ENCODE measurements at regions not wholly inside any gene's neighbourhood (a gene's known extent, or its start where the extent isn't known, plus 50 kb on each side); places are given as distances from the start of the nearest gene placed in this dataset.
A peak's percentile ranks its signal among the peaks of the same experiment; 100 is the strongest.
"Not testable (repeated sequence)": the region's sequence is repeated elsewhere in the genome, so short reads cannot be mapped to it uniquely, and the experiment has no call there.

DNA sequence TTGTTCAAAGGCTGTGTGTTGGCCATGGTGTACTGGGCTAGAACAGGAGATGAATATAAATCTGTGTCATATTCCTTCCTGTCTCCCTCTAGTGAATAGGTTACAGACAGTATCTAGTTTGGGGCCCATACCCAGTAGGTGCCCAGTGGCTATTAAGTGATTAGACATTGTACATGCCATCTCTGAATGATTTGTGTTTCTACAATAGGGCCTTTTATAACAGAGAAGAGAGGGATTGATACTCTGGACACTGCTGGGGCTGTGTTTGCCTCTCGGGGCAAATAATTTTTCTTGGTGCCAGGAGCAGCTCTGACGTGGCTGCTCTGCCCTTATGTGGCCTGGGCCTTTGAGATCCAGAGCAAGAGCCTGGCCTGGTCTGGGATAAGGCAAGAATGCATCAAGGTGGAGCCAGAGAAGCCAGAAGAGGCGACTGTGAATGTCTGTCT, 403.1 kb downstream of the SPRY2 start:
- ATAC-seq (ENCODE audit: low FRiP score) (no peak), DNase-seq (ENCODE audit: low spot score) (no peak)
- TF ChIP-seq, protein P1, sequence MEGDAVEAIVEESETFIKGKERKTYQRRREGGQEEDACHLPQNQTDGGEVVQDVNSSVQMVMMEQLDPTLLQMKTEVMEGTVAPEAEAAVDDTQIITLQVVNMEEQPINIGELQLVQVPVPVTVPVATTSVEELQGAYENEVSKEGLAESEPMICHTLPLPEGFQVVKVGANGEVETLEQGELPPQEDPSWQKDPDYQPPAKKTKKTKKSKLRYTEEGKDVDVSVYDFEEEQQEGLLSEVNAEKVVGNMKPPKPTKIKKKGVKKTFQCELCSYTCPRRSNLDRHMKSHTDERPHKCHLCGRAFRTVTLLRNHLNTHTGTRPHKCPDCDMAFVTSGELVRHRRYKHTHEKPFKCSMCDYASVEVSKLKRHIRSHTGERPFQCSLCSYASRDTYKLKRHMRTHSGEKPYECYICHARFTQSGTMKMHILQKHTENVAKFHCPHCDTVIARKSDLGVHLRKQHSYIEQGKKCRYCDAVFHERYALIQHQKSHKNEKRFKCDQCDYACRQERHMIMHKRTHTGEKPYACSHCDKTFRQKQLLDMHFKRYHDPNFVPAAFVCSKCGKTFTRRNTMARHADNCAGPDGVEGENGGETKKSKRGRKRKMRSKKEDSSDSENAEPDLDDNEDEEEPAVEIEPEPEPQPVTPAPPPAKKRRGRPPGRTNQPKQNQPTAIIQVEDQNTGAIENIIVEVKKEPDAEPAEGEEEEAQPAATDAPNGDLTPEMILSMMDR (IDR thresholded peaks at IDR 0.05): no peak

DNA sequence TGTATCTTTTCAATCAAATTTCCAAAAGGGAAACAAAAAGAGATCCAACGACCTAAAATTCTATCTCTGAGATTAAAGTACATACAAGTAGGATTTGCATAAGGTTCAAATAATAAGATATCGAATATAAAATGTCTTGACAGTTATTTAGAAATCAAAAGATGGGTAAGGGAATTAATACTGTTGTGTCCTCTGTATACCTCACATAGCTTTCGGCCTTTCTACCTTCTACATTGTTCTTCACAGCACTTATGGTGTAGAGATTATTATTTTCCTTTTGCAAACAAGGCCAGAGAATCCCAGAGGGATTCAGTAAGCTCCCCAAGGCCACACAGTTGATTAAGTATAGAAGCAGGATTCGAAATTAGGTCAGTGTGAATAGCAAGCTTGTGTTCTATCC, 403.6 kb downstream of the SPRY2 start:
- ATAC-seq (ENCODE audit: low FRiP score) (no peak), DNase-seq (ENCODE audit: low spot score) (no peak)
- TF ChIP-seq, protein P1 (IDR thresholded peaks at IDR 0.05): no peak

DNA sequence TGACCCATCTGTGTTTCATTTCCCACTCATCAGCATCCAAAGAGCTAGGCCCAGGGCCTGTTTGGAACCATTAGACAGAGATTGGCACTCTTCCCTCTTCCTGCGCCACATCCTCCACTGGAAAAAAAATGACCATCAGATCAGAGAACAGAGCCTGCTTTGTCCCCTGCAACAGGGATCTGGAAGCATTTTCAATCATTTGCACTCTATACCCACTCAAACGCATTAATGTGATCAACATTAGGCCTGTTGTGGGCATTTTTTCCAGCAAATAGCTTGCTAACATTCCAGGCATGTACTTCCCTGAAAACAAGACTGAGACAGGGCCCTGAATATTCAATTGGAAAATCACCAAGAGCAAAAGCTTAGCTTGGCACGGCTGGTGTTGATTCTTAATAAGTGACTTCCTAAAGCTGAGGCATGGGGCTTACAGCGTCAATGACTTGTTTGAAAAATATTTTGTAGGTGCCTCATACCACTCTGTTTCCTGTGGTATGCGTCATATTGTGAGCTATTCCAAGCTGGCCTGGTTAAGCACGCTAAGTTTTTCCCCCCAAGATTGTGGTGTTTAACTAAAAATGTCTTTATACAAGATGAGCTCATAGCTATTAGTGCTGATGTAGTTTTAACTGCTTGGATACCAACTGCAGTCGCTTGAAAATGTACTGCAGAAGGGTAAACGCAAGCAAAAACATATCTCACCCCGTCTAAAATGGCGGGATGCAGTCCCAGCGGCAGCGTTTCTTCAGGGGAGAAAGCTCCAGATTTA, 404.4 kb downstream of the SPRY2 start:
- DNase-seq (ENCODE audit: low spot score): no peak
- ATAC-seq (ENCODE audit: low FRiP score): peak; percentile 73
- TF ChIP-seq, protein P1 (IDR thresholded peaks at IDR 0.05): no peak

DNA sequence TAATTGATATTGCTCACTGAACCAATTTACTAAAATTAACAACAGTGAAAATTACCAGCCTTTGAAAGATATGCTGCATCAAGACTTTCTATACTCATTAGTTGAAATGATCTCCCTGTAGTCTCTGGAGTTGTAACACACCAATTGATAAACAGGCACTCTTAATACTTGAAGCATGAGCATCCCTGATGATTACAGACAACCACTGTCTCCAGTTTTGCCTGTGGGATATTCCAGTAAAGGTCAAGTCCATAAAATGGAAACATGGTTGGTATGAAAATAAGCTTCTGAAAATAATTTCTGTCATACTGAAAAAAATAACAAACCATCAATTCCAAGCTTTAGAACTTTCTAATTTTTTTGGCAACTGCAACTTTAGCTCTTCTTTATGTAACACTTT, 405.8 kb downstream of the SPRY2 start:
- ATAC-seq (ENCODE audit: low FRiP score): no peak
- no peak for DNase-seq (ENCODE audit: low spot score)

DNA sequence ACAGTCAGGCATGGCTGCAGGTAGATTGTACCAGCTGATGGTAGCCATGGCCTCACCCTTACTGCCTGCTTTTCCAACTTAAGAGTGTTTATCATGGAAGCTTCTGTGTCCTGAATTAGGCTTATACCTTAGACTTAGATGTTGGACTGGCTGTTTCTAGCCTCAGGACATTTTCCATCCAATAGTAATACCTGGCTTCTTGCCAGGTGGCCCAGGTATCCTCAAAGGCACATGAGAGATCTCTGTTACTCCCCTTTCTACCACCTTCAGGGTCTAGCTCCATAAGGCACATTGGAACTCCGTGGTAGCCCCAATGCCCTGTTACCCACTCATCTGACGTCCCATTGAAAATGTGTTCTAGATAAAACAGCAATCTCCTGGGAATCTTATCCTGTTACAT, 407.5 kb downstream of the SPRY2 start:
- TF ChIP-seq, protein P1 (IDR thresholded peaks at IDR 0.05): no peak
- DNase-seq (ENCODE audit: low spot score) (no peak), ATAC-seq (ENCODE audit: low FRiP score) (no peak)

More for the DNA sequence above, 405.8 kb downstream of the SPRY2 start:
- TF ChIP-seq, protein P1 (IDR thresholded peaks at IDR 0.05): no peak

DNA sequence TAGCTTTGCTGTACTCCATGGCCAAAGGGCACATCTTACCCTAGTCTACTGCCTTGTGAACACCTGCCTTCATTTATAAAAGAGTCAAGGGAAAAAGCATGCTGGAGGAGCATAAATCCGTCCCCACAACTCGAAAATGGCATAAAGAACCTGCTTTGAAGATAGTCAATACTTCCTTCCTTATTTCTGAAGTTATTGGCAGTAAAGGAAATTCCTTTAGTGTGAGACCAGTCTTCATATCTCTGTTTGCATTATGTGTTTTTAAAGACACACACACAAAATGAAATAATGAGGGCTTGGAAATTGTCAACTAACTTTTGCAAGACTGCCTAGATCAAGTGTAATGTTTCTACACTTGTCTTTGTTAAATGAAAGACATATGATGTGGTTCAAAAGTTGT, 408.4 kb downstream of the SPRY2 start:
- TF ChIP-seq, protein P1 (IDR thresholded peaks at IDR 0.05): no peak
- DNase-seq (ENCODE audit: low spot score) (no peak), ATAC-seq (ENCODE audit: low FRiP score) (no peak)

DNA sequence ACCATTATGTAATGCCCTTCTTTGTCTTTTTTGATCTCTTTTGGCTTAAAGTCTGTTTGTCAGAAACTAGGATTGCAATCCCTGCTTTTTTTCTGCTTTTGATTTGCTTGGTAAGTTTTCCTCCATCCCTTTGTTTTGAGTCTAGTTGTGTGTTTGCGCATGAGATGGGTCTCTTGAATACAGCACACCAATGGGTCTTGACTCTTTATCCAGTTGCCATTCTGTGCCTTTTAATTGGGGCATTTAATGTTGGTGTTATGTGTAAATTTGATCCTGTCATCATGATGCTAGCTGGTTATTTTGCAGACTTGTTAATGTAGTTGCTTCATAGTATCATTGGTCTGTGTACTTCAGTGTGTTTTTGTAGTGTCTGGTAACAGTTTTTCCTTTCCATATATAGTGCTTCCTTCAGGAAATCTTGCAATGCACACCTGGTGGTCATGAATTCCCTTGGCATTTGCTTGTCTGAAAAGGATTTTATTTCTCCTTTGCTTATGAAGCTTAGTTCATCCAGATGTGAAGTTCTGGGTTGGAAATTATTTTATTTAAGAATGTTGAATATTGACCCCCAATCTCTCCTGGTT, 416.9 kb downstream of the SPRY2 start:
- ATAC-seq (ENCODE audit: low FRiP score); DNase-seq (ENCODE audit: low spot score): not testable (repeated sequence)

Measured in omental fat pad (tissue), 3 donors.